Amniotic stem cell (primary cell): ENCODE measurements at regions not wholly inside any gene's neighbourhood (a gene's known extent, or its start where the extent isn't known, plus 50 kb on each side); places are given as distances from the start of the nearest gene placed in this dataset.

Experiments
- DNase-seq: peaks from one replicate; lab custom pipeline; 2025; lab: John Stamatoyannopoulos, UW

DNA sequence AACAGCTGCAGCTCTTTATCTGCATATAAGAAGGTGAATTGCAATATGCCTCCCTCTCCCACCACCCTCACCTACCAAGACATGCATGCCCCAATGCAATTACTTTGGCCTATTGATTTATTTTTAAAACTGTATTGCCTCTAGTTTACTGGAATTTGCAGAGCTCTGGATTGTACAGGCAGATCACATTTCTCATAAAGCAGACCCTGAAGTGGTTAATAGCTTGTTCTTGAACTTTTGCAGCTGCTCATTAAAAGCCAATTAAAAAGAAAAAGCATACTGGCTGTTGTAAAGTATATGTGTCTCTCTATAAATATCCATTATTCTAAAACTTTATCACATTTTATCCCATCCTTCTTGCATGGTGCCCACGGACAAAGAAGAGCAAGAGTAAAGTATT lies 221.5 kb upstream of the TOPAZ1 start:
- no peak for DNase-seq

DNA sequence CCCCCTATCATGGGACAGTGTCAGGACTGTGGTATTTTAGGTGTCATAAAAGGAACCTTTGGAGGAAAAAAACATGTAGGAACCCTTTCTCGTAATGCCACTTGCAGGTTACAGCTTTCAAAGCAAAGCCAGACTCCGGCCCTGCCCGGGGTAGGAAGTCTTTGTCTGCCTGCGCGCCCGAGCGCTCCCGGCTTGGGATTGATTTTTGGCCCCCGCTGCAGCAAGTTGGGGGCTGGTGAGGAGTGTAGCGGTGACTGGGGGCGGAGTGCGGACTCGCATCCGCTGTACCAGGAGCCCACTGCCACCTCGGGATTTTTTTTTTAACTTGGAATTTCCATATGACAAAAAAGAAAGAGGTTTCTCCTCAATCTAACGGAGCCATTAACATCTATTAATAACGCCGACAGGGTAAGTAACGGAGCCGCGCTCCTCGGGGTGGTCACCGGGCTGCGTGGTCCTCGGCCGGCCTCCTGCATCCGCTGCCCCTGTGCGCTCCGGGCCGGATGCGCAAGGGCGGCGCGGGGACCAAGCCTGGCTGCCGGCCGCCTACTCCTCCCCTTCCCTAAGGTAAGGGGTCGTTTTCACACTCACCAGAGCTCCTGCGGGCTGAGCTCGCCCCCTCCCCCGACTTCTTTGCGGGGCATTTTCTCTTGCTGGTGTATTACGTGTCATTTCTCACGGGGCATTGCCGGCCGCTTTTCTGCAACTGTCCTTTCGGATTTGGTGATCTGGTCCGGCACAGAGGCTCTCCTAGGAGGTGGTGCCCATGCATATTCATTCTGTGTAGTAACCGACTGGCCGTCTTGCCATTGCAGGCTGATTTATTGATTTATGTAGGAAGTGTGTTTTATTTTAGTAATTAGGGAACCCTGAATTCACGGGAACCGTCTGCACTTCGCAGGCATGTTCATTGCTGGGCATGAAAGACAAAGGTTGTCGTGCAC lies 219.8 kb upstream of the TOPAZ1 start:
- DNase-seq: no peak

GRCh38 chr3:44023961-44024593 lies 217.6 kb upstream of the TOPAZ1 start:
- DNase-seq: no peak

- DNase-seq: no peak
Measured at GRCh38 chr3:44026220-44026865, 215.3 kb upstream of the TOPAZ1 start.

- DNase-seq: no peak
Measured at GRCh38 chr3:44029100-44029499, 212.6 kb upstream of the TOPAZ1 start.

DNA sequence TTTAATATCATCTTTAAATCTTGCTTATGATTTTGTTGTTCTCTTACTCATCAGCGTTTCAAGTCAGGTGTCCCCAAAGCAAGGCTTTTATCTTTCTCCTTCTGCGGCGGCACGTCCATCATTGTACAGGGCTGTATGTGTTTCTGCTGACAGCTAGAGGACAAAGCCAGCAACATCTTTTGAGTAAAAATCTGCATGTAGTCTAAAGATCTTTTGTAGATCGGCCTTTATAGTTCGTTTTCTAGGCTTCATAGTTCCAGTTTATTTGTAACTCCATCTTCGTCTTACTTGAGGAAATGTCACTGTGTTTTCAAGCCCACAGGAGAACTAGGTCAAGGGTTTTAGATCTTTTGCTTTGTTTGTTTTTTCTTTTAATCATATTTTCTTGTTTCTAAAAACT lies 211.4 kb upstream of the TOPAZ1 start:
- DNase-seq: no peak

GRCh38 chr3:44030687-44031305 lies 210.9 kb upstream of the TOPAZ1 start:
- DNase-seq: no peak

GRCh38 chr3:44031387-44032380 lies 210.0 kb upstream of the TOPAZ1 start:
- no peak for DNase-seq

- DNase-seq: no peak
Measured at GRCh38 chr3:44032487-44032886, 209.2 kb upstream of the TOPAZ1 start.

- DNase-seq: no peak
Measured at GRCh38 chr3:44033123-44033522, 208.6 kb upstream of the TOPAZ1 start.

- no peak for DNase-seq
Measured at GRCh38 chr3:44036850-44037249, 204.8 kb upstream of the TOPAZ1 start.

- no peak for DNase-seq
Measured at GRCh38 chr3:44039006-44039405, 202.7 kb upstream of the TOPAZ1 start.

DNA sequence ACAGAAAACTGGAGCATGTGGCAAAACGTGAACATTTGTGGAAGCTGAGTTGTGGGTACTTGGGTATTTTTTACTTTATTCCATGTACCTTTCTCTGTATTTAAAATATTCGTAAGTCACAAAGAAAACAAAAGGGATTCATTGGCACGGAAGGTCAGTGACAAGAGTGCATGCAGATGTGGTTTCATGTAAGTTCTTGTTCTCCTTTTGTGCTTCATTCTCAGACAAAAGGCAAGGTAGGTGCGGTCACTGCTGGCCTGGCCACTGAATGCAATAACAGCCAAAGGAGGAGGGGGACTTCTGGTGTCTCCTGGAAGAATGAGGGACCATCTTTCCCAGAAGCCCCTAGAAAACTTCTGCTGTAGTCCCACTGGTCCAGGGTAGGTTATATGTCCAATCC lies 200.0 kb upstream of the TOPAZ1 start:
- no peak for DNase-seq

GRCh38 chr3:44042772-44043171 lies 198.9 kb upstream of the TOPAZ1 start:
- DNase-seq: no peak

GRCh38 chr3:44045476-44046275 lies 196.0 kb upstream of the TOPAZ1 start:
- DNase-seq: no peak

GRCh38 chr3:44047796-44048195 lies 193.9 kb upstream of the TOPAZ1 start:
- DNase-seq: no peak

- no peak for DNase-seq
Measured at GRCh38 chr3:44048196-44048924, 193.3 kb upstream of the TOPAZ1 start.

DNA sequence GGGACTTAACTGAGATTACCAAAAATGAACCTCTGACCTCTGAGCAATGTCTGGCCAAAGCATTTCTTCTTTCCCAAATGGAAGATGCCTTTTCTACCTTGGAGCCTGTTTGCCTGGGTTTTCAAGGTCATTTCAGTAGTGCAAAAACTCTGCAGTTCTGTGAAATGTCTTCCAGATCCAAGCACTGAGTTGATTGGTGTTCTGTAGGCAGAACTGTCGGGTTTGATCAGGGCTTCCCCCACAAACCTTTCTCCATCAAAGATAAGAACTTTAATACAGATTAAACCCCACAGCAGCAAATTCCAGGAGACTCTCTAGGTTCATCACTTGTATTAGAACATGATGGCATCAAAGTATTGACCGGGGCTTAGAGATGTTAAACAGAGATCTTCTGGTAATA lies 192.7 kb upstream of the TOPAZ1 start:
- DNase-seq: no peak

DNA sequence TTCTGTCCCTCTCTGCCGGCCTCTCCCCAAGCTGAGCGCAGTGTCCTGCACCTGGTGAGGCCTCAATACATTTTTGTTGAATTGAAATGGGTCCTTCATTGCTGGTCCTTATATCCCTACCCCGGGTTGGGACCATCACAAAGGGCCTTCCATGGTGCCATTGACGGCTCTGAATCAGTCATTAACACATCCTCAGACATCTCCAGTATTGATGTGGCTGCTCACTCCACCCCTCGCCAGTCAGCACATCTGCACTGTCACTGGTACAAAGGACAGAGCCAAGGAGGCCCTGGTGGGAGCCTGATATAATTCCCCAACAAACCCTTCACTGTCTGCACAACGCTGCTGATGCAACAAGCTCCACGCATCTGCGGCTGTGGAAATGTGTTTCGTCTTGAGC lies 191.6 kb upstream of the TOPAZ1 start:
- no peak for DNase-seq

- DNase-seq: no peak
Measured at GRCh38 chr3:44050867-44051266, 190.8 kb upstream of the TOPAZ1 start.
